ENCODE measurements at regions not wholly inside any gene's neighbourhood (a gene's known extent, or its start where the extent isn't known, plus 50 kb on each side); places are given as distances from the start of the nearest gene placed in this dataset.
"Not testable (repeated sequence)": the region's sequence is repeated elsewhere in the genome, so short reads cannot be mapped to it uniquely, and the experiment has no call there.

GRCh38 chr21:13802757-13803156, 193.2 kb downstream of the POTED start:
- H3K36me3 Mint-ChIP-seq; DNase-seq (ENCODE audit: low spot score in 2 of 2); H3K27ac Mint-ChIP-seq; ATAC-seq; H3K9me3 Mint-ChIP-seq: not testable (repeated sequence)

All from activated naive CD4-positive, alpha-beta T cell treated with anti-CD3 and anti-CD28 coated beads, Interleukin-2, amount 50 U/mL, for 72 hours (primary cell).